ENCODE measurements at regions not wholly inside any gene's neighbourhood (a gene's known extent, or its start where the extent isn't known, plus 50 kb on each side); places are given as distances from the start of the nearest gene placed in this dataset.

DNA sequence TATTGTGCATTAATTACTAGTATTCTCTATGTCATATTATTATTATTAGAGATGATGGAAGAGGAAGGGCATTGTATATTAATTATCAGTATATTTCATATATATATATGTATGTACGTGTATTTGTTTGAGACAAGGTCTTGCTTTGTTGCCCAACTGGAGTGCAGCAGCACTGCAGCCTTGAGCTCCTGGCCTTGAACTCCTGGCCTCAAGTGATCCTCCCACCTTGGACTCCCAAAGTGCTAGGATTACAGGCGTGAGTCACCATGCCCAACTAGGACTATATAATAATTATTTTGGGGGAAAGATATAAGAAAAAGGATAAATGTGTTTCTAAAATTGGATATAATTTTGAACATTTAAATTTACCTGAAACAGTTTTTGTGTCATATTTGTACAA is 63.2 kb upstream of the USP24 start (continued):
- TF ChIP-seq, protein P1, sequence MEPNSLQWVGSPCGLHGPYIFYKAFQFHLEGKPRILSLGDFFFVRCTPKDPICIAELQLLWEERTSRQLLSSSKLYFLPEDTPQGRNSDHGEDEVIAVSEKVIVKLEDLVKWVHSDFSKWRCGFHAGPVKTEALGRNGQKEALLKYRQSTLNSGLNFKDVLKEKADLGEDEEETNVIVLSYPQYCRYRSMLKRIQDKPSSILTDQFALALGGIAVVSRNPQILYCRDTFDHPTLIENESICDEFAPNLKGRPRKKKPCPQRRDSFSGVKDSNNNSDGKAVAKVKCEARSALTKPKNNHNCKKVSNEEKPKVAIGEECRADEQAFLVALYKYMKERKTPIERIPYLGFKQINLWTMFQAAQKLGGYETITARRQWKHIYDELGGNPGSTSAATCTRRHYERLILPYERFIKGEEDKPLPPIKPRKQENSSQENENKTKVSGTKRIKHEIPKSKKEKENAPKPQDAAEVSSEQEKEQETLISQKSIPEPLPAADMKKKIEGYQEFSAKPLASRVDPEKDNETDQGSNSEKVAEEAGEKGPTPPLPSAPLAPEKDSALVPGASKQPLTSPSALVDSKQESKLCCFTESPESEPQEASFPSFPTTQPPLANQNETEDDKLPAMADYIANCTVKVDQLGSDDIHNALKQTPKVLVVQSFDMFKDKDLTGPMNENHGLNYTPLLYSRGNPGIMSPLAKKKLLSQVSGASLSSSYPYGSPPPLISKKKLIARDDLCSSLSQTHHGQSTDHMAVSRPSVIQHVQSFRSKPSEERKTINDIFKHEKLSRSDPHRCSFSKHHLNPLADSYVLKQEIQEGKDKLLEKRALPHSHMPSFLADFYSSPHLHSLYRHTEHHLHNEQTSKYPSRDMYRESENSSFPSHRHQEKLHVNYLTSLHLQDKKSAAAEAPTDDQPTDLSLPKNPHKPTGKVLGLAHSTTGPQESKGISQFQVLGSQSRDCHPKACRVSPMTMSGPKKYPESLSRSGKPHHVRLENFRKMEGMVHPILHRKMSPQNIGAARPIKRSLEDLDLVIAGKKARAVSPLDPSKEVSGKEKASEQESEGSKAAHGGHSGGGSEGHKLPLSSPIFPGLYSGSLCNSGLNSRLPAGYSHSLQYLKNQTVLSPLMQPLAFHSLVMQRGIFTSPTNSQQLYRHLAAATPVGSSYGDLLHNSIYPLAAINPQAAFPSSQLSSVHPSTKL (CRISPR knock-in tag; IDR thresholded peaks at IDR 0.05), result peak; percentile 42; the same call in 1 of the 2 replicates
- TF ChIP-seq RARA (CRISPR knock-in tag; IDR thresholded peaks at IDR 0.05) (peak; percentile 80), NFRKB (IDR thresholded peaks at IDR 0.05) (no peak)

DNA sequence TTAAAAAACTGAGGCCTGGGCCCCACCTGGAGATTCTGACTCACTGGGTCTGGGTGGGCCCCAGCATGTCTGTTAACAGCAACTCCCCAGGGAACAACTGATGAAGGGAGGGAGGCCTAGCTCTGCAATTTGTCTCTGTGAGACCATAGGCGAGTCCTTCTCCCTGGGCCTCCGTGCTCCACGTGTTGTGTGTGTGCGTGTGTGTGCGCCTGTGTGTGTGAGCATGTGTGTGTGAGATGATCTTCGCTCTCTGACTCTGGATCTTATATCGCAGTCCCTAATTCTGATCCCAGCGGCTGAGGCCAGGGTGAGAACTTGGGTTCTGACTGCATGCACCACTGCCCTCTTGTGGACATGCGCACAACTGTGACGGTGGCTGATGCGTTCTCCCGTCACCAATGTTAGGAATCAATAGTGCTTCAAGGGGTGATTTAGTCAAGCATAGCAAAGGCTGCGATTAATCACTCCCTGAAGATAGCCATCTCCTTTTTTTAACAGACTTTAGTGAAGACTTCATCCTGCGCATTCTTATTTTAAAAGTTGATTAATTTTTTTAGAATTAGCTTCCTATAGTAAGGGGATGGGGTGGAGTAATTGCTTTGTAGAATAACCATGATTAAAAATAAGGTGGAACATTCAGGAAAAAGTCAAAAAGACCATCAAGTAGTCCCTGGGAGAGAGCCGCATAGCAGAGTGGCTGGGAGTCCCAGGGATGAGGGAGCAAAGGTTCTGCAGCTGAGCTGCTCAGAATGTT is 62.4 kb upstream of the USP24 start:
- CTCF ChIA-PET (ENCODE audit: low intra/inter-chr PET ratio, low total read pairs), result interaction anchor here (1.2 to 3.4 kb wide), 3 partner anchors 134 to 206 kb away, joined by 4 to 46 read pairs (median 5); no protein-coding TSS in a partner anchor
- H3K27ac ChIP-seq (ENCODE audit: extremely low read length, insufficient read depth, low read length), result no peak overlapping the region
- intact Hi-C loops (cut with micrococcal nuclease; ENCODE audit: unreplicated experiment), result loop anchor here (1.0 to 10.0 kb wide), 3 partner anchors 63 to 203 kb away; partner anchors contain the start of gene USP24
- peak overlapping the region; percentile 42 for H3K9ac ChIP-seq (ENCODE audit: insufficient read depth, low read depth, low read length)
- peak; percentile 72 for DNase-seq (ENCODE audit: low spot score)
- H3K9me3 ChIP-seq (ENCODE audit: low read length), result no peaks in the 10 kb centered on the region
- peak; percentile 96 for ATAC-seq
- BruUV-seq (replicated peaks), result no TSS peak
- H3K79me2 ChIP-seq (ENCODE audit: insufficient read depth, low read length), result no peaks in the 10 kb centered on the region
- in situ Hi-C loops (cut with HindIII; ENCODE audit: extremely low pct_ligation_motif_present, low pct_unique_long_range_greater_than_20kb), result loop anchor here (5.0 kb wide), 1 partner anchor 135 kb away; no protein-coding TSS in a partner anchor
- H3K4me3 ChIP-seq (replicated peaks in 1 of 3; ENCODE audit: insufficient read depth in 1 of 3, low read depth in 2 of 3, low read length in 3 of 3), result peak overlapping the region in 1 of 3 experiments; percentile 54; a peak in 2 of 6 replicates
- H4K20me1 ChIP-seq (ENCODE audit: insufficient read depth, low read length), result no peaks in the 10 kb centered on the region
- H3K4me2 ChIP-seq (ENCODE audit: low read depth, low read length), result peak overlapping the region; percentile 77
- POLR2A ChIA-PET, result no interaction called here
- H2AFZ ChIP-seq (ENCODE audit: low read length), result no peak overlapping the region
- peaks cover 41% of the 10 kb centered on the region for H3K4me1 ChIP-seq (ENCODE audit: insufficient read depth, low read length)
- H3K27me3 ChIP-seq (ENCODE audit: control insufficient read depth in 1 of 2, insufficient read depth in 2 of 2, low read length in 2 of 2), result no peaks in the 10 kb centered on the region
- WGBS (ENCODE audit: low lambda C conversion rate), result 2% methylated on average over 12 of the region's 15 CpGs
- FAIRE-seq, result peak; percentile 95
- H3K36me3 ChIP-seq (replicated peaks in 1 of 2; ENCODE audit: control insufficient read depth in 1 of 2, insufficient read depth in 2 of 2, low read length in 2 of 2), result no peaks in the 10 kb centered on the region
- TF ChIP-seq, protein P2, sequence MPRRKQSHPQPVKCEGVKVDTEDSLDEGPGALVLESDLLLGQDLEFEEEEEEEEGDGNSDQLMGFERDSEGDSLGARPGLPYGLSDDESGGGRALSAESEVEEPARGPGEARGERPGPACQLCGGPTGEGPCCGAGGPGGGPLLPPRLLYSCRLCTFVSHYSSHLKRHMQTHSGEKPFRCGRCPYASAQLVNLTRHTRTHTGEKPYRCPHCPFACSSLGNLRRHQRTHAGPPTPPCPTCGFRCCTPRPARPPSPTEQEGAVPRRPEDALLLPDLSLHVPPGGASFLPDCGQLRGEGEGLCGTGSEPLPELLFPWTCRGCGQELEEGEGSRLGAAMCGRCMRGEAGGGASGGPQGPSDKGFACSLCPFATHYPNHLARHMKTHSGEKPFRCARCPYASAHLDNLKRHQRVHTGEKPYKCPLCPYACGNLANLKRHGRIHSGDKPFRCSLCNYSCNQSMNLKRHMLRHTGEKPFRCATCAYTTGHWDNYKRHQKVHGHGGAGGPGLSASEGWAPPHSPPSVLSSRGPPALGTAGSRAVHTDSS (CRISPR knock-in tag; conservative IDR thresholded peaks at IDR 0.05), result no peak
- TF ChIP-seq MIXL1 (CRISPR knock-in tag; IDR thresholded peaks at IDR 0.05), result no peak
- no peak for TF ChIP-seq CCAR2 (optimal IDR thresholded peaks at IDR 0.05; ENCODE audit: low read depth, low read length)
- TF ChIP-seq U2AF2 (IDR thresholded peaks at IDR 0.05; ENCODE audit: low read depth, low read length), result no peak
- TF ChIP-seq HNRNPUL1 (IDR thresholded peaks at IDR 0.05; ENCODE audit: low read depth, low read length), result no peak
- TF ChIP-seq, protein P3, sequence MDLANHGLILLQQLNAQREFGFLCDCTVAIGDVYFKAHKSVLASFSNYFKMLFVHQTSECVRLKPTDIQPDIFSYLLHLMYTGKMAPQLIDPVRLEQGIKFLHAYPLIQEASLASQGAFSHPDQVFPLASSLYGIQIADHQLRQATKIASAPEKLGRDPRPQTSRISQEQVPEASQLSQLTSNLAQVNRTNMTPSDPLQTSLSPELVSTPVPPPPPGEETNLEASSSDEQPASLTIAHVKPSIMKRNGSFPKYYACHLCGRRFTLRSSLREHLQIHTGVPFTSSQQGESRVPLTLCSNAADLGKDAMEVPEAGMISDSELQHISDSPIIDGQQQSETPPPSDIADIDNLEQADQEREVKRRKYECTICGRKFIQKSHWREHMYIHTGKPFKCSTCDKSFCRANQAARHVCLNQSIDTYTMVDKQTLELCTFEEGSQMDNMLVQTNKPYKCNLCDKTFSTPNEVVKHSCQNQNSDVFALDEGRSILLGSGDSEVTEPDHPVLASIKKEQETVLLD (CRISPR knock-in tag; IDR thresholded peaks at IDR 0.05; ENCODE audit: low read depth), result no peak
- peak; percentile 45; the same call in 1 of the 2 replicates for TF ChIP-seq ZNF598 (CRISPR knock-in tag; IDR thresholded peaks at IDR 0.05; ENCODE audit: borderline replicate concordance)
- TF ChIP-seq SIN3A (IDR thresholded peaks at IDR 0.05; ENCODE audit: borderline replicate concordance, low read depth, low read length), result no peak
- TF ChIP-seq, protein P4, sequence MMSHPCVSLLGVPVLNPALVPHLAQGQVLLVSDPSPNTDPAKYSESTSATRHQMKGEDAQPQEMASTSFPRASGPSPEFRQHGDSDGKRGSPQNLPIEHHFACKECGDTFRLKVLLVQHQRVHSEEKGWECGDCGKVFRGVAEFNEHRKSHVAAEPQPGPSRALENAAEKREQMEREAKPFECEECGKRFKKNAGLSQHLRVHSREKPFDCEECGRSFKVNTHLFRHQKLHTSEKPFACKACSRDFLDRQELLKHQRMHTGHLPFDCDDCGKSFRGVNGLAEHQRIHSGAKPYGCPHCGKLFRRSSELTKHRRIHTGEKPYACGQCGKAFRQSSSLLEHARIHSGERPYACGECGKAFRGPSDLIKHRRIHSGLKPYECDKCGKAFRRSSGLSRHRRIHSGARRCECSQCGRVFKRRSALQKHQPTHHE (CRISPR knock-in tag; IDR thresholded peaks at IDR 0.05; ENCODE audit: borderline replicate concordance), result no peak
- peak; percentile 82 for TF ChIP-seq RAD21 (CRISPR knock-in tag; IDR thresholded peaks at IDR 0.05)
- TF ChIP-seq ISL2 (CRISPR knock-in tag; IDR thresholded peaks at IDR 0.05), result no peak
- TF ChIP-seq KLF13 (CRISPR knock-in tag; IDR thresholded peaks at IDR 0.05), result no peak
